K562 (cell line): ENCODE measurements at regions not wholly inside any gene's neighbourhood (a gene's known extent, or its start where the extent isn't known, plus 50 kb on each side); places are given as distances from the start of the nearest gene placed in this dataset.

Experiments used
- CTBP1 ChIP-seq: fragments of 450-650 bp; IDR thresholded peaks from 2 replicates; pipeline ENCODE4 v1.6.1; 2016; ENCODE audit warnings: borderline replicate concordance
- ETV6 ChIP-seq, 3 experiments: fragments of 150-350 bp in 1 of 3; sonication (generic) in 1 of 3; formaldehyde crosslinking in 1 of 3; IDR thresholded peaks; 2 replicates each; pipeline versions ENCODE4 v1.6.1 to v1.8.0; 2014 to 2022; ENCODE audit warnings: borderline replicate concordance in 2 of 3, low read depth in 2 of 3, antibody characterized with exemption in 1 of 3, low read length in 1 of 3, mild to moderate bottlenecking in 1 of 3, missing genetic modification reagents in 1 of 3
- HDAC2 ChIP-seq: fragments of 450-650 bp; IDR thresholded peaks from 2 replicates; pipeline ENCODE4 v1.6.1; 2016; ENCODE audit warnings: mild to moderate bottlenecking
- IRF1 ChIP-seq: sonication (generic); formaldehyde crosslinking; IDR thresholded peaks from 2 replicates; pipeline ENCODE4 v1.8.0; 2022; ENCODE audit warnings: missing genetic modification reagents, mild to moderate bottlenecking, borderline replicate concordance
- KDM5B ChIP-seq: fragments of 200-600 bp; sonication (generic); IDR thresholded peaks from 2 replicates; pipeline ENCODE4 v1.6.1; 2012; ENCODE audit warnings: low read depth, mild to moderate bottlenecking, moderate library complexity, low read length, control low read depth, inconsistent platforms; ENCODE audit not compliant: insufficient replicate concordance
- NCOA2 ChIP-seq, 2 experiments: fragments of 450-650 bp; IDR thresholded peaks; 2 replicates each; pipeline ENCODE4 v1.6.1; 2018; ENCODE audit warnings: mild to moderate bottlenecking in 2 of 2, moderate library complexity in 1 of 2; ENCODE audit not compliant: partially characterized antibody in 2 of 2
- SP1 ChIP-seq: sonication (generic); formaldehyde crosslinking; IDR thresholded peaks from 2 replicates; pipeline ENCODE4 v1.8.1; 2022; ENCODE audit warnings: mild to moderate bottlenecking, missing genetic modification reagents
- ZNF212 ChIP-seq: fragments of 450-650 bp; formaldehyde crosslinking; IDR thresholded peaks from 2 replicates; pipeline ENCODE4 v1.4.0; 2020; ENCODE audit warnings: mild to moderate bottlenecking
- ZNF318 ChIP-seq, 2 experiments: fragments of 450-650 bp; IDR thresholded peaks; 2 replicates each; pipeline ENCODE4 v1.6.1; 2016; ENCODE audit warnings: mild to moderate bottlenecking in 2 of 2, borderline replicate concordance in 1 of 2, low read depth in 1 of 2, moderate library complexity in 1 of 2
- ZNF395 ChIP-seq: fragments of 200-800 bp; sonication (Bioruptor generic); IDR thresholded peaks from 2 replicates; pipeline ENCODE4 v1.6.1; 2017; ENCODE audit warnings: missing genetic modification characterization, missing compliant biosample characterization
- ZNF398 ChIP-seq: fragments of 250-450 bp; sonication (Bioruptor Pico); IDR thresholded peaks from 2 replicates; pipeline ENCODE4 v1.8.0; 2021; ENCODE audit warnings: moderate library complexity, mild to moderate bottlenecking, inconsistent platforms

- TF ChIP-seq ZNF398 (CRISPR knock-in tag) (no peak), HDAC2 (peak; percentile 74; the same call in 1 of the 2 replicates), ZNF318 (IDR thresholded peaks at IDR 0.05; ENCODE audit: borderline replicate concordance in 1 of 2, low read depth in 1 of 2) (peak in 1 of 2 experiments; percentile 28; a peak in 2 of 4 replicates), ZNF395 (peak; percentile 62; the same call in 1 of the 2 replicates), KDM5B (no peak), ZNF212 (no peak), CTBP1 (peak; percentile 54; the same call in 1 of the 2 replicates), ETV6 (IDR thresholded peaks at IDR 0.05; ENCODE audit: borderline replicate concordance in 1 of 2, low read depth in 2 of 2, low read length in 1 of 2) (peak in 1 of 2 experiments; percentile 68; a peak in 1 of 4 replicates), ETV6 (CRISPR knock-in tag; IDR thresholded peaks at IDR 0.05; ENCODE audit: borderline replicate concordance) (no peak), IRF1 (CRISPR knock-in tag) (no peak), SP1 (no peak), NCOA2 (IDR thresholded peaks at IDR 0.05; ENCODE audit: partially characterized antibody in 2 of 2) (peak; percentile 44 to 55)
Measured at GRCh38 chr2:39511605-39512433, 74.7 kb upstream of the MAP4K3 start (continued).
